Fibroblast of mammary gland (primary cell): ENCODE measurements at regions not wholly inside any gene's neighbourhood (a gene's known extent, or its start where the extent isn't known, plus 50 kb on each side); places are given as distances from the start of the nearest gene placed in this dataset.
"Not testable (repeated sequence)": the region's sequence is repeated elsewhere in the genome, so short reads cannot be mapped to it uniquely, and the experiment has no call there.

ENCODE experiments used
- DNase-seq: peaks from one replicate; pipeline ENCODE4 v3.0.0-alpha.2; 2010; ENCODE audit warnings: low read depth
- H3K4me3 ChIP-seq: 2 replicates; pipeline ENCODE4 v1.5.1; 2011; ENCODE audit warnings: low read depth, mild to moderate bottlenecking, low read length, moderate library complexity; ENCODE audit not compliant: control insufficient read depth
- TF ChIP-seq, protein P1 (sequence below): conservative IDR thresholded peaks from 2 replicates; pipeline ENCODE4 v1.5.1; 2011; ENCODE audit warnings: low read depth, low read length, inconsistent platforms; ENCODE audit not compliant: control insufficient read depth, insufficient read depth

GRCh38 chrX:71822314-71822713 is 59.2 kb downstream of the CXorf49B start:
- not testable (repeated sequence) for DNase-seq, H3K4me3 ChIP-seq

DNA sequence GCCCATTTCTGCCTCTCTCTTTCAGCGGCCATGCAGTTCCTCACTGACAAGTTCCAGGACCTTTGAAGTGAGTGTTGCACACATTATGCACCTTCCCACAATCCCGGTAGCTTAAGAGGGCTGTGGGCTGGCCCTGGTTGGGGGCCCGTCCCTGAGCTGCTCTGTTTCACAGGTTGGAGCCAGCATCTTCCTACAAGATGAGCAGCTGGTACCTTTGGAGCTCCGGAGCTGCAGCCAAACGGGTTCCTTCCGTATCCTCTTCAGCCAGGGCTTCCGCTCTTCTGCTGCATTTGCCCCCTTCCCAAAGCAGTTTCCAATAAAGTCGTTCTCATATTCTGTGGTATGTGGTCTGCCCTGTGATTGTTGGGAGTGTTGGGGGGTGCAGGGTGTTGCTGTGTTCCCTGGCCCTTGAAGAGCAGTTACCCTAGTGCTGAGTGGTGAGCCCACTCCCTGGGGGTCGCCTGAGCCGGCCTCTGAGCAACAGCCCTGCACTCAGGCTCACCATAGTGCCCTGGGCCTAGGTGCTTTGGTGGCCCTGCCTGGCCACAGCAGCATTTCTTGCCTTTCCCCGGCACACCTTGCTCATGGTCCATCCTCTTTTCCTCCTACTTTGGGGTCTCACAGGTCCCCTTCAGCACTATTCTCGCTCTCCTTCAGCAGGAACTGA is 60.4 kb downstream of the CXorf49B start:
- TF ChIP-seq, protein P1, sequence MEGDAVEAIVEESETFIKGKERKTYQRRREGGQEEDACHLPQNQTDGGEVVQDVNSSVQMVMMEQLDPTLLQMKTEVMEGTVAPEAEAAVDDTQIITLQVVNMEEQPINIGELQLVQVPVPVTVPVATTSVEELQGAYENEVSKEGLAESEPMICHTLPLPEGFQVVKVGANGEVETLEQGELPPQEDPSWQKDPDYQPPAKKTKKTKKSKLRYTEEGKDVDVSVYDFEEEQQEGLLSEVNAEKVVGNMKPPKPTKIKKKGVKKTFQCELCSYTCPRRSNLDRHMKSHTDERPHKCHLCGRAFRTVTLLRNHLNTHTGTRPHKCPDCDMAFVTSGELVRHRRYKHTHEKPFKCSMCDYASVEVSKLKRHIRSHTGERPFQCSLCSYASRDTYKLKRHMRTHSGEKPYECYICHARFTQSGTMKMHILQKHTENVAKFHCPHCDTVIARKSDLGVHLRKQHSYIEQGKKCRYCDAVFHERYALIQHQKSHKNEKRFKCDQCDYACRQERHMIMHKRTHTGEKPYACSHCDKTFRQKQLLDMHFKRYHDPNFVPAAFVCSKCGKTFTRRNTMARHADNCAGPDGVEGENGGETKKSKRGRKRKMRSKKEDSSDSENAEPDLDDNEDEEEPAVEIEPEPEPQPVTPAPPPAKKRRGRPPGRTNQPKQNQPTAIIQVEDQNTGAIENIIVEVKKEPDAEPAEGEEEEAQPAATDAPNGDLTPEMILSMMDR: no peak
- DNase-seq: no peak
- no peak overlapping the region for H3K4me3 ChIP-seq

DNA sequence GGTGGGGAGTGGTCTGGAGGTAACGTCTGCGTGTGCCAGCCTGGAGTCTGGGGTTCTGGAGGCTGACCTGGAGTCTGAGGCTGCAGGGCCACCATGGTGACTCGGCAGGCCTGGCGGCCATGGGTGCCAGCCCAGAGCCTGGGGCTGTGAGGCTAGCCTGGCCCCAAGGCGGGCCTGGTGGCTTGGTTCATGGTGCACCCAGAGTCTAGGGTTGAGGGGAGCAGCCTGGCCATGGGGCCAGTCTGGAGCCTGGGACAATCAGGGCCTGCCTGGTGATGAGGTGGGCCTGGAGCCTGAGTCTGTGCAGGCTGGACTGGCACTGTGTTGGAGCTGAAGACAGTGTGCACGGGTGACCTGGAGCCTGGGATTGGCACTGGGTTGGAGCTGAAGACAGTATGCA is 64.9 kb downstream of the CXorf49B start:
- TF ChIP-seq, protein P1: no peak
- no peak overlapping the region for H3K4me3 ChIP-seq
- no peak for DNase-seq

DNA sequence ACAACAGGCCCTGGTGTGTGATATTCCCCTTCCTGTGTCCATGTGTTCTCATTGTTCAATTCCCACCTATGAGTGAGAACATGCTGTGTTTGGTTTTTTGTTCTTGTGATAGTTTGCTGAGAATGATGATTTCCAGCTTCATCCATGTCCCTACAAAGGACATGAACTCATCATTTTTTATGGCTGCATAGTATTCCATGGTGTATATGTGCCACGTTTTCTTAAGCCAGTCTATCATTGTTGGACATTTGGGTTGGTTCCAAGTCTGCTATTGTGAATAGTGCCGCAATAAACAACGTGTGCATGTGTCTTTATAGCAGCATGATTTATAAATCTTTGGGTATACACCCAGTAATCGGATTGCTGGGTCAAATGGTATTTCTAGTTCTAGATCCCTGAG is 72.6 kb upstream of the NHSL2 start:
- not testable (repeated sequence) for DNase-seq, H3K4me3 ChIP-seq

- TF ChIP-seq, protein P1: no peak
- peak; percentile 46 for DNase-seq
- H3K4me3 ChIP-seq: no peak overlapping the region
Measured at GRCh38 chrX:71846429-71846828, 64.2 kb upstream of the NHSL2 start.

- no peak for DNase-seq
- H3K4me3 ChIP-seq: no peak overlapping the region
- TF ChIP-seq, protein P1: no peak
Measured at GRCh38 chrX:71852182-71852581, 58.5 kb upstream of the NHSL2 start.

- peak; percentile 45 for DNase-seq
- TF ChIP-seq, protein P1: peak; percentile 66
- H3K4me3 ChIP-seq: no peak overlapping the region
Measured at GRCh38 chrX:71859637-71860036, 51.0 kb upstream of the NHSL2 start.
